ENCODE measurements at regions not wholly inside any gene's neighbourhood (a gene's known extent, or its start where the extent isn't known, plus 50 kb on each side); places are given as distances from the start of the nearest gene placed in this dataset.

DNA sequence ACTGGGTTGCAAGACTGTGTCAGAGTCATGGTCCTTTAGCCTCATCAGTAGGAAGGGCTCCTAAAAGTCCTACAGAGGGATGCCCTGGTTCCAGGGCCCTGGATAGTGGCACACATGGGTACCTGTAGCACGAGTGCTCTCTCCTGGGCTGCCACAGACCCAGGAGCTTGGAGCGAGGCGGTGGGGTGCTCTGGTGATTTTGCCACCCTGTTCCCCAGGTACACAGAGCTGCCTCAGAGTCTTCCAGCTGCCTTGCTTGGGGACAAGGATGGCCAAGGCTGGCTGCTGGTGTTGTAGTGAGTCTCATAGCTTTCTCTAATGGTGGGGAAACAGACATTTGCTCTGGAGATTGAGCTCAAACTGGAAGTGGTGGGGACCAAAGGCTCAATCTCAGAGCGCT is 53.9 kb upstream of the OLFM4 start:
- no peaks in the 10 kb centered on the region for H3K79me2 ChIP-seq (ENCODE audit: control insufficient read depth, insufficient read depth, low read length)
- no peak overlapping the region for H2AFZ ChIP-seq (ENCODE audit: insufficient read depth, low read depth, low read length, poor library complexity, severe bottlenecking)
- no peak overlapping the region for H3K27ac Mint-ChIP-seq
- DNase-seq (no peak), ATAC-seq (ENCODE audit: low read depth) (no peak)
- CTCF ChIA-PET, result interaction anchor here (0.5 kb wide), 1 partner anchor 11 kb away, joined by 3 read pairs; no protein-coding TSS in a partner anchor
- H3K4me1 ChIP-seq (ENCODE audit: control insufficient read depth in 2 of 2, insufficient read depth in 2 of 2, low read length in 2 of 2), result no peaks in the 10 kb centered on the region
- no peak overlapping the region for H3K9ac ChIP-seq (ENCODE audit: low read length)
- peaks cover 12% of the 10 kb centered on the region for H3K27me3 Mint-ChIP-seq
- intact Hi-C loops (cut with micrococcal nuclease), result no loop called here
- peaks cover 0 to 2% (median 0%) of the 10 kb centered on the region in 4 experiments for H3K27me3 ChIP-seq (replicated peaks in 1 of 4; ENCODE audit: control extremely low read depth in 1 of 4, control insufficient read depth in 3 of 4, insufficient read depth in 4 of 4, low read length in 3 of 4)
- no peak overlapping the region for H3K27ac ChIP-seq (ENCODE audit: low read length in 2 of 2)
- H3K9me3 Mint-ChIP-seq (ENCODE audit: insufficient read depth), result no peaks in the 10 kb centered on the region
- TF ChIP-seq, protein P1, sequence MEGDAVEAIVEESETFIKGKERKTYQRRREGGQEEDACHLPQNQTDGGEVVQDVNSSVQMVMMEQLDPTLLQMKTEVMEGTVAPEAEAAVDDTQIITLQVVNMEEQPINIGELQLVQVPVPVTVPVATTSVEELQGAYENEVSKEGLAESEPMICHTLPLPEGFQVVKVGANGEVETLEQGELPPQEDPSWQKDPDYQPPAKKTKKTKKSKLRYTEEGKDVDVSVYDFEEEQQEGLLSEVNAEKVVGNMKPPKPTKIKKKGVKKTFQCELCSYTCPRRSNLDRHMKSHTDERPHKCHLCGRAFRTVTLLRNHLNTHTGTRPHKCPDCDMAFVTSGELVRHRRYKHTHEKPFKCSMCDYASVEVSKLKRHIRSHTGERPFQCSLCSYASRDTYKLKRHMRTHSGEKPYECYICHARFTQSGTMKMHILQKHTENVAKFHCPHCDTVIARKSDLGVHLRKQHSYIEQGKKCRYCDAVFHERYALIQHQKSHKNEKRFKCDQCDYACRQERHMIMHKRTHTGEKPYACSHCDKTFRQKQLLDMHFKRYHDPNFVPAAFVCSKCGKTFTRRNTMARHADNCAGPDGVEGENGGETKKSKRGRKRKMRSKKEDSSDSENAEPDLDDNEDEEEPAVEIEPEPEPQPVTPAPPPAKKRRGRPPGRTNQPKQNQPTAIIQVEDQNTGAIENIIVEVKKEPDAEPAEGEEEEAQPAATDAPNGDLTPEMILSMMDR (IDR thresholded peaks at IDR 0.05), result no peak
- TF ChIP-seq EZH2 (IDR thresholded peaks at IDR 0.05; ENCODE audit: borderline replicate concordance, insufficient read depth, low read depth, low read length, poor library complexity, severe bottlenecking), result no peak
- H3K4me3 Mint-ChIP-seq, result no peak overlapping the region
- no peaks in the 10 kb centered on the region for H4K20me1 ChIP-seq (ENCODE audit: control insufficient read depth, insufficient read depth, low read length, poor library complexity, severe bottlenecking)
- POLR2A ChIA-PET, result no interaction called here
- no peaks in the 10 kb centered on the region for H3K36me3 ChIP-seq (replicated peaks in 1 of 2; ENCODE audit: control extremely low read depth in 1 of 2, control insufficient read depth in 1 of 2, extremely low read depth in 1 of 2, insufficient read depth in 2 of 2, low read length in 1 of 2)
- no peaks in the 10 kb centered on the region for H3K4me1 Mint-ChIP-seq
- H3K4me2 ChIP-seq (replicated peaks; ENCODE audit: low read depth, low read length, poor library complexity, severe bottlenecking), result no peak overlapping the region
- no peaks in the 10 kb centered on the region for H3K9me3 ChIP-seq (ENCODE audit: control extremely low read depth in 1 of 3, control insufficient read depth in 2 of 3, insufficient read depth in 1 of 3, low read length in 2 of 3)
- 88% methylated on average over 4 of the region's 4 CpGs for WGBS (ENCODE audit: insufficient coverage)
- no peak overlapping the region for H3K4me3 ChIP-seq (ENCODE audit: control extremely low read depth in 1 of 5, extremely low read depth in 1 of 5, insufficient read depth in 1 of 5, low read depth in 2 of 5, low read length in 4 of 5)

DNA sequence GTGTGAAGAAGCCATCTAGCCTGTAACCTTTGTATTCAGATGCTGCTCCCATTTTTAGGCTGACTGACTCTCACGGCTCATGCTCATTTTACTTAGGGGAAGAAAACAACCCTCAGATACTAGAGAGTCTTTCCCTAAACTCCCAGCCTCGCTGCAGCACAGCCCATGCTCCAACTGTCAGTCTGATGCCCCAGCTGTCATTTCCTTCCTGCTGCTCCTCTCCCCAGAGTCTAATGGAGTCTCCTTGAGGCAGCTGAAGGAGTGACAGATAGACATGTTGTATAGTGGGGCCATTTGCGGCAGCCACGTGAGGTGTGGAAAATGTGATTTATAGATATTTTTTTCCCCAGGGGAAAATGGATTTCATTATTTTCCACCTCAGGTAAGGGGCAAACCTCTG is 59.2 kb upstream of the OLFM4 start:
- H3K9me3 ChIP-seq (ENCODE audit: control extremely low read depth in 1 of 3, control insufficient read depth in 2 of 3, insufficient read depth in 1 of 3, low read length in 2 of 3), result no peaks in the 10 kb centered on the region
- H3K4me3 ChIP-seq (ENCODE audit: control extremely low read depth in 1 of 5, extremely low read depth in 1 of 5, insufficient read depth in 1 of 5, low read depth in 2 of 5, low read length in 4 of 5), result no peak overlapping the region
- CTCF ChIA-PET, result interaction anchor here (0.6 to 3.7 kb wide), 8 partner anchors 8 to 582 kb away, joined by 3 to 24 read pairs (median 11); no protein-coding TSS in a partner anchor
- no peaks in the 10 kb centered on the region for H3K79me2 ChIP-seq (ENCODE audit: control insufficient read depth, insufficient read depth, low read length)
- no peaks in the 10 kb centered on the region for H3K27me3 ChIP-seq (replicated peaks in 1 of 4; ENCODE audit: control extremely low read depth in 1 of 4, control insufficient read depth in 3 of 4, insufficient read depth in 4 of 4, low read length in 3 of 4)
- ATAC-seq (ENCODE audit: low read depth), result no peak
- Mint-ChIP-seq H3K27ac (no peak overlapping the region), H3K27me3 (peaks cover 16% of the 10 kb centered on the region), H3K4me3 (no peak overlapping the region), H3K9me3 (ENCODE audit: insufficient read depth) (no peaks in the 10 kb centered on the region), H3K4me1 (no peaks in the 10 kb centered on the region)
- no peak overlapping the region for H3K4me2 ChIP-seq (replicated peaks; ENCODE audit: low read depth, low read length, poor library complexity, severe bottlenecking)
- DNase-seq, result no peak
- POLR2A ChIA-PET, result no interaction called here
- TF ChIP-seq EZH2 (IDR thresholded peaks at IDR 0.05; ENCODE audit: borderline replicate concordance, insufficient read depth, low read depth, low read length, poor library complexity, severe bottlenecking), result no peak
- TF ChIP-seq, protein P1 (IDR thresholded peaks at IDR 0.05), result no peak
- H3K36me3 ChIP-seq (replicated peaks in 1 of 2; ENCODE audit: control extremely low read depth in 1 of 2, control insufficient read depth in 1 of 2, extremely low read depth in 1 of 2, insufficient read depth in 2 of 2, low read length in 1 of 2), result no peaks in the 10 kb centered on the region
- 0% methylated on average over 2 of the region's 4 CpGs for WGBS (ENCODE audit: insufficient coverage)
- H3K4me1 ChIP-seq (ENCODE audit: control insufficient read depth in 2 of 2, insufficient read depth in 2 of 2, low read length in 2 of 2), result no peaks in the 10 kb centered on the region
- H3K27ac ChIP-seq (ENCODE audit: low read length in 2 of 2), result no peak overlapping the region
- no peak overlapping the region for H3K9ac ChIP-seq (ENCODE audit: low read length)
- no peaks in the 10 kb centered on the region for H4K20me1 ChIP-seq (ENCODE audit: control insufficient read depth, insufficient read depth, low read length, poor library complexity, severe bottlenecking)
- intact Hi-C loops (cut with micrococcal nuclease), result no loop called here
- no peak overlapping the region for H2AFZ ChIP-seq (ENCODE audit: insufficient read depth, low read depth, low read length, poor library complexity, severe bottlenecking)
